Mesenchymal stem cell (in vitro differentiated cells and primary cell): ENCODE measurements at regions not wholly inside any gene's neighbourhood (a gene's known extent, or its start where the extent isn't known, plus 50 kb on each side); places are given as distances from the start of the nearest gene placed in this dataset.
"Not testable (repeated sequence)": the region's sequence is repeated elsewhere in the genome, so short reads cannot be mapped to it uniquely, and the experiment has no call there.

ENCODE experiments used
- DNase-seq: peaks from one replicate; pipeline ENCODE4 v3.0.0-alpha.2; 2013
- H2AFZ ChIP-seq: one replicate; pipeline ENCODE4 v1.6.1; 2013; ENCODE audit warnings: low read depth, mild to moderate bottlenecking, control low read depth, inconsistent platforms, low read length, moderate library complexity
- H2AK5ac ChIP-seq: 2 replicates; pipeline ENCODE4 v1.6.1; 2013; ENCODE audit warnings: low read length, moderate library complexity, mild to moderate bottlenecking, inconsistent platforms; ENCODE audit not compliant: severe bottlenecking
- H2BK120ac ChIP-seq: one replicate; pipeline ENCODE4 v1.6.1; 2013; ENCODE audit warnings: low read depth, mild to moderate bottlenecking, inconsistent platforms, low read length, moderate library complexity
- H2BK12ac ChIP-seq, 2 experiments: one replicate each; pipeline ENCODE4 v1.6.1; 2013; ENCODE audit warnings: inconsistent platforms in 2 of 2, low read length in 2 of 2, mild to moderate bottlenecking in 2 of 2, moderate library complexity in 2 of 2, control low read depth in 1 of 2
- H2BK15ac ChIP-seq: one replicate; pipeline ENCODE4 v1.6.1; 2013; ENCODE audit warnings: mild to moderate bottlenecking, low read depth, inconsistent platforms; ENCODE audit not compliant: poor library complexity, severe bottlenecking
- H2BK5ac ChIP-seq: 2 replicates; pipeline ENCODE4 v1.6.1; 2013; ENCODE audit warnings: low read depth, mild to moderate bottlenecking, low read length, control low read depth, inconsistent platforms; ENCODE audit not compliant: poor library complexity, severe bottlenecking
- H3K14ac ChIP-seq, 2 experiments: one replicate each; pipeline ENCODE4 v1.6.1; 2013; ENCODE audit warnings: inconsistent platforms in 2 of 2, low read length in 2 of 2, control low read depth in 1 of 2, mild to moderate bottlenecking in 1 of 2, moderate library complexity in 1 of 2
- H3K18ac ChIP-seq, 2 experiments: one replicate each; pipeline ENCODE4 v1.6.1; 2013; ENCODE audit warnings: inconsistent platforms in 2 of 2, low read length in 2 of 2, control low read depth in 1 of 2, low read depth in 1 of 2, mild to moderate bottlenecking in 1 of 2
- H3K23ac ChIP-seq, 2 experiments: one replicate each; pipeline ENCODE4 v1.6.1; 2013; ENCODE audit warnings: inconsistent platforms in 2 of 2, low read length in 2 of 2, mild to moderate bottlenecking in 2 of 2, moderate library complexity in 2 of 2, control low read depth in 1 of 2
- H3K27ac ChIP-seq: 2 replicates; pipeline ENCODE4 v1.5.1; 2013; ENCODE audit warnings: mild to moderate bottlenecking, moderate library complexity, low read length, control low read depth, inconsistent platforms; ENCODE audit not compliant: poor library complexity, severe bottlenecking
- H3K27me3 ChIP-seq, 2 experiments: 2 replicates each; pipeline versions ENCODE4 v1.6.1 to v1.7.0; 2013; ENCODE audit warnings: low read length in 2 of 2, mild to moderate bottlenecking in 2 of 2, moderate library complexity in 2 of 2, control low read depth in 1 of 2, inconsistent platforms in 1 of 2; ENCODE audit not compliant: control insufficient read depth in 1 of 2, insufficient read depth in 1 of 2
- H3K36me3 ChIP-seq, 2 experiments: 2 replicates each; pipeline versions ENCODE4 v1.6.1 to v1.7.0; 2013; ENCODE audit warnings: low read length in 2 of 2, control low read depth in 1 of 2, inconsistent platforms in 1 of 2, low read depth in 1 of 2, mild to moderate bottlenecking in 1 of 2; ENCODE audit not compliant: insufficient read depth in 2 of 2, control insufficient read depth in 1 of 2
- H3K4ac ChIP-seq, 2 experiments: one replicate each; pipeline ENCODE4 v1.6.1; 2013; ENCODE audit warnings: inconsistent platforms in 2 of 2, low read length in 2 of 2, mild to moderate bottlenecking in 2 of 2, moderate library complexity in 2 of 2, control low read depth in 1 of 2, low read depth in 1 of 2
- H3K4me1 ChIP-seq: 2 replicates; pipeline ENCODE4 v1.6.1; 2013; ENCODE audit warnings: low read depth, low read length, control low read depth; ENCODE audit not compliant: control insufficient read depth, insufficient read depth
- H3K4me2 ChIP-seq: 2 replicates; pipeline ENCODE4 v1.6.1; 2013; ENCODE audit warnings: low read length, mild to moderate bottlenecking, inconsistent platforms; ENCODE audit not compliant: poor library complexity, severe bottlenecking
- H3K4me3 ChIP-seq, 2 experiments: 2 replicates each; pipeline versions ENCODE4 v1.5.1 to v1.7.0; 2013; ENCODE audit warnings: low read length in 2 of 2, mild to moderate bottlenecking in 2 of 2, control low read depth in 1 of 2, low read depth in 1 of 2; ENCODE audit not compliant: insufficient read depth in 1 of 2
- H3K79me1 ChIP-seq: replicated peaks from 2 replicates; pipeline ENCODE4 v1.6.1; 2013; ENCODE audit warnings: mild to moderate bottlenecking, control low read depth, low read length, inconsistent platforms; ENCODE audit not compliant: poor library complexity, severe bottlenecking
- H3K9ac ChIP-seq: 2 replicates; pipeline ENCODE4 v1.7.0; 2013; ENCODE audit warnings: mild to moderate bottlenecking, low read length, moderate library complexity
- H3K9me3 ChIP-seq: 2 replicates; pipeline ENCODE4 v1.7.0; 2013; ENCODE audit warnings: mild to moderate bottlenecking, low read length; ENCODE audit not compliant: control insufficient read depth
- H4K8ac ChIP-seq: one replicate; pipeline ENCODE4 v1.6.1; 2013; ENCODE audit warnings: inconsistent platforms, mild to moderate bottlenecking, low read length, moderate library complexity
- H4K91ac ChIP-seq: one replicate; pipeline ENCODE4 v1.6.1; 2013; ENCODE audit warnings: mild to moderate bottlenecking, low read length, inconsistent platforms
- WGBS: methylation state at CpG from one replicate; pipeline ENCODE4 v1.1.7; 2013; ENCODE audit warnings: mixed read lengths; 5-methylcytosine and 5-hydroxymethylcytosine counted together

DNA sequence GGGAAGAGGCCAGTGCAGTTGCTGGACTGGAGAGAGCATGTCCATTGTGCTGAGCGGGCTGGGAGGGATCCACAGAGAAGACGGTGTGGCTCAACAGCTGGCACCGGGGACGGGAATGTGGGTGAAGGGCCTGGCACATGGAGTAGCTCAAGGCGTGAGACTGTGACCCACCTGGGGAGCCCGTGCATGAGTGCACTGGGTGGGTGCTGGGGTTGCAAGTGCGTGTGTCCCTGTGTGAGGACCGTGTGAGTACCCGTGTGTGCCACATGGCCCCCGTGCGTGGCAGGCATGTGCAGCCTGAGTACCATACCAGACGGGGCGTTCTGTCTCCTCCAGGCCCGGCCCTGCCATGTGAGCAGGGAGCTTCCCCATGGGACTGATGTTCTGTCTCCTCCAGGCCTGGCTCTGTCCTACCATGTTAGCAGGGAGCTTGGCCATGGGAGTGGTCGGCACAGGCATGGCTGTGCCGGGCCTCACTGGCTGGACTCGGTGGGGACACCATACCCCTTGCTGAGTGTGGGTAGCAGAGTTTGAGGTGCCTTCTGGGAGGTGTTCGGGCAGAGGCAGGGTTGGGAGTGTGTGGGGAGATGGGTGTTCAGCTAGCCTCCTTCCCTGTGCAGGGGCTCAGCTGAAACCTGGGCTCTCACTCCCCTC, 234.4 kb downstream of the TMEM121 start:
- Histone ChIP-seq H3K9ac (no peak overlapping the region), H3K36me3 (no peaks in the 10 kb centered on the region), H3K79me1 (no peaks in the 10 kb centered on the region), H3K18ac (no peak overlapping the region), H2BK12ac (no peak overlapping the region), H2AFZ (no peak overlapping the region), H3K4me2 (no peak overlapping the region), H2BK15ac (no peak overlapping the region), H2BK120ac (no peak overlapping the region), H3K27me3 (no peaks in the 10 kb centered on the region), H2BK5ac (no peak overlapping the region), H4K8ac (no peak overlapping the region), H2AK5ac (no peak overlapping the region), H3K4me3 (no peak overlapping the region), H3K9me3 (no peaks in the 10 kb centered on the region), H3K4me1 (no peaks in the 10 kb centered on the region), H3K4ac (no peak overlapping the region), H3K27ac (no peak overlapping the region), H3K23ac (no peak overlapping the region), H3K14ac (no peak overlapping the region), H4K91ac (no peak overlapping the region)
- WGBS, result 53% methylated on average over 17 of the region's 18 CpGs
- DNase-seq, result no peak

DNA sequence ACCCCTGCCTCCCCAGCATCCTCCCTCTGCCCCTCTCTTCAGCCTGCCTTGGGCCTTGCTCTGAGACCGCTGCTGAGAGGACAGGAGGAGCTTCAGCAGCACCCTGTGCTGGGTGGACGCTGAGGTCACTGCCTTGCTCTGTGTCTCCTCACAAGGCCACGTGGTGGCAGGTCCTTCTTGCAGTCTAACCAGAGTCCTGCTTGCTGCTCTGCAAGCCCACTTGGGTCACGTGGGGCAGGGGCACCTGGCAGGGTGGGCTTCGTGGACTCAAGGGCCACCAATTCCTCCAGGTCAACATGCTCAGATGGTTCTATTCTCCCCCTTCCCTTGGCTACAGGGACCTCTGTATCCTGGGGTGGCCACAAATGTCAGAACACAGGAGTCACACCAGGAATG, 235.0 kb downstream of the TMEM121 start:
- not testable (repeated sequence) for H4K8ac ChIP-seq, H3K9me3 ChIP-seq, H4K91ac ChIP-seq, H3K4me3 ChIP-seq, H3K14ac ChIP-seq, H3K27me3 ChIP-seq, H2BK120ac ChIP-seq, DNase-seq, H3K18ac ChIP-seq, H3K27ac ChIP-seq, H3K4ac ChIP-seq, H2AK5ac ChIP-seq, H2BK15ac ChIP-seq, H3K4me2 ChIP-seq, H2AFZ ChIP-seq, H3K9ac ChIP-seq, H3K79me1 ChIP-seq, H3K36me3 ChIP-seq, H2BK5ac ChIP-seq, H3K4me1 ChIP-seq, H2BK12ac ChIP-seq, H3K23ac ChIP-seq
- 45% methylated on average over 5 of the region's 5 CpGs for WGBS

DNA sequence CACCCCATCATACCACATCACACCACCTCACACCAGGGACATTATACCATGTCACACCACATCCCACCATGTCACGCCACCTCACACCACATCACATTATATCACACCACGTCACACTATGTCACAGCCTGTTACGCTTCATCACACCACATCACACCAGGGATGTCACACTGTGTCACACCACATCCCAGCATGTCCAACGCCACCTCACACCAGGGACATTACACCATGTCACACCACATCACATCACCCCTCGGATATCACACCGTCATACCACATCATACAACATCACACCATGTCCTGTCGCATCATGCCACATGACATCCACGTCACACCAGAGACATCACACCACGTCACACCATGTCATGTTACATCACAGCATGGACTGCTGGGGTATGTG, 235.5 kb downstream of the TMEM121 start:
- WGBS, result 69% methylated on average over 7 of the region's 9 CpGs
- H2AK5ac ChIP-seq, result no peak overlapping the region
- H4K8ac ChIP-seq, result no peak overlapping the region
- H3K4ac ChIP-seq, result no peak overlapping the region
- H2AFZ ChIP-seq, result no peak overlapping the region
- H3K36me3 ChIP-seq, result no peaks in the 10 kb centered on the region
- no peak overlapping the region for H3K14ac ChIP-seq
- no peaks in the 10 kb centered on the region for H3K4me1 ChIP-seq
- no peak overlapping the region for H3K9ac ChIP-seq
- no peaks in the 10 kb centered on the region for H3K27me3 ChIP-seq
- H2BK15ac ChIP-seq, result no peak overlapping the region
- DNase-seq, result no peak
- H2BK120ac ChIP-seq, result no peak overlapping the region
- H3K27ac ChIP-seq, result no peak overlapping the region
- H3K4me2 ChIP-seq, result no peak overlapping the region
- no peak overlapping the region for H3K4me3 ChIP-seq
- no peak overlapping the region for H2BK5ac ChIP-seq
- no peak overlapping the region for H3K18ac ChIP-seq
- H4K91ac ChIP-seq, result no peak overlapping the region
- H3K79me1 ChIP-seq, result no peaks in the 10 kb centered on the region
- no peak overlapping the region for H3K23ac ChIP-seq
- no peaks in the 10 kb centered on the region for H3K9me3 ChIP-seq
- no peak overlapping the region for H2BK12ac ChIP-seq

DNA sequence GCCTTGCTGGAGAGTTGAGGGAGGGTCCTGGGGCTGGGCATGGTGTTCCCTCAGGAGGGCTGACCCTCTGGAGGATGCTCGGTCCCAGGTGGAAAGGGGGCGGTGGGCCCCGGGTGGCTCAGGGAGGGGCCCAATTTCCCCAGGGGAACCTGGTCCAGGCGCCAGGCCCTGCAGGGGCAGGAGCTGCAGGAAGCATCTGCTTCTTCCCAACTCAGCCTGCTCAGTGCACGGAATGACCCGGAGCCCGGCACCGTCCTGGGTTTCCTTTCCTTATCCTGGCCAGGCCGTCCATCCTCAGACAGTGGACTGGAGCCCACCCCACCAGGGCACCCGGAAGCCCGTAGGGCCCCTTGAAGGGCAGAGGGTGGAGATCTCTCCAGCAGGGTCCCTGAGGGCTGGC, 235.9 kb downstream of the TMEM121 start:
- not testable (repeated sequence) for H2AFZ ChIP-seq, H3K4me2 ChIP-seq, H3K4me3 ChIP-seq, H3K4ac ChIP-seq, H3K27ac ChIP-seq, H3K27me3 ChIP-seq, H3K9ac ChIP-seq, H3K23ac ChIP-seq, H3K36me3 ChIP-seq, H2AK5ac ChIP-seq, H2BK12ac ChIP-seq, H3K18ac ChIP-seq, H3K79me1 ChIP-seq, H2BK15ac ChIP-seq, H3K14ac ChIP-seq, H4K8ac ChIP-seq, DNase-seq, H2BK120ac ChIP-seq, H3K4me1 ChIP-seq, H2BK5ac ChIP-seq, H4K91ac ChIP-seq, H3K9me3 ChIP-seq
- WGBS, result no CpG with 5 or more reads among the region's 11 CpGs
